Dedifferentiated amniotic fluid mesenchymal stem cell (primary cell): ENCODE measurements at regions not wholly inside any gene's neighbourhood (a gene's known extent, or its start where the extent isn't known, plus 50 kb on each side); places are given as distances from the start of the nearest gene placed in this dataset.

ENCODE experiments used
- DNase-seq: peaks from one replicate; pipeline ENCODE4 v3.0.0-alpha.2; 2016; ENCODE audit errors: extremely low spot score

DNA sequence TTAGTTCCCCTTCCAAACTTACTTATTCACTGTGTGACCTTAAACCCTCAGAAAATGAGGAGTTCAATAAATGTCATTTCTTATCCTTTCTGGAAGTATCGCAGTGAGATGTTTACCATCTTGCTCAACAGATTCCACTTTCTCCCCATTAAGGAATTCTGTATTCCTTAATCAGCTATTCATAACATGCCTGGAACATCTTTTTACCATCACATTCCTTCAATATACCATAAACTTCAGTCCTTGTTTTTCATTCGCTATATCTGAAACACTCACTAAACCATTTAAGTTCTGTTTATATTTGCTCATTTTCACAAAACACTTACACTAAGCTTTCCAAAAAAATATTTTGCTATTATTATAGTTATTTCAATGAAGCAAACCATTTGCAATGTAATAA is 1158.6 kb downstream of the CDH12 start:
- DNase-seq: no peak

DNA sequence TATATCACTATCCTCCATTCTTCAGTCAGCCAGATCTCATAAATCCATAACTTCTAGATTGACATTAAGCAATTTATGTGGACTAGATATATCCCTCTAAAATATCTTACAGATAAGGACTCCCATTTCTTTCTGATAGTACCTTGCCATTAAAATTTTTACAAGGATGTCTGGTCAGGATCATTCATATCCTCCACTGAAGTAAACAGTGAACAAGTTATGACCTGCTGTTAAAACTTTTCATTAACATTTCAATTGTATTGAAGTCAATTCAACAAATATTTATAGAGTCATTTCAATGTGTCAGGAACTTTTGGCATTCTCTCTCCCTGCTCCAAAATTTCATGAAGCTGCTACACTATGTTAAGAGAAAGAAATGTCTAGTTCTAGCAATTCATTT is 1159.6 kb downstream of the CDH12 start:
- no peak for DNase-seq

DNA sequence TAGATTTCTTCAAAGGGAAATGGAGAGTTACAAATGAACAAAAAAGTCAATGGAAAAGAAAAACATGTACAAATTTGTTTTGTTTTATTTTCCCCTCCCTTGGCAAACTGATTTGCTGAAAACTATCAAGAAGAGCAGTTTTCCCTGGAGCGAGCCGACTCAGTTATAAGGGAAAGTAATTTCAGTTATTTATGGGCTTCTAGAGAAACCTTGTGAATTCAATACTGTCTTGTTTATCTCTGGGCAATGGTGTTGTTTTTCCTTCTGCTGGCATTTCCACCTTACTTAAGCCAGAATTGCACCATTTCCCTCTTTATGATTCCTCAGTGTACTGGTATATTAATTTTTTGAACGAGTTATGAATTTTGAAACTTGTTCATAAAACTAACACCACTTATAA is 1163.6 kb downstream of the CDH12 start:
- DNase-seq: no peak

DNA sequence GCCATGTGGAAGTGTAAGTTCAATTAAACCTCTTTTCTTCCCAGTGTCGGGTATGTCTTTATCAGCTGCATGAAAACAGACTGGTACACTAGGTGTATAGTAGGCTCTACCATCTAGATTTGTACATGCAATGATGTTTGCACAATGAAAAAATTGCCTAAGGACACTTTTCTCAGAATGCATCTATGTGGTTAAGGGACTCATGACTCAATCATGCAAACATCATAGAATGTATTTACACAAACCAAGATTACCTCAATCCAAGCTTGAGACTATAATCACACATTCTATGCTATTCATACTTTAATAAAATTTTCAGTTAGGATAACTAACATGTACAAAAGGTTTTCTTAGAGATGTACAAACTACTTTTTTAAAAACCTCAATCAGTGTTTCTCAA is 1164.5 kb downstream of the CDH12 start:
- DNase-seq: peak; percentile 25

DNA sequence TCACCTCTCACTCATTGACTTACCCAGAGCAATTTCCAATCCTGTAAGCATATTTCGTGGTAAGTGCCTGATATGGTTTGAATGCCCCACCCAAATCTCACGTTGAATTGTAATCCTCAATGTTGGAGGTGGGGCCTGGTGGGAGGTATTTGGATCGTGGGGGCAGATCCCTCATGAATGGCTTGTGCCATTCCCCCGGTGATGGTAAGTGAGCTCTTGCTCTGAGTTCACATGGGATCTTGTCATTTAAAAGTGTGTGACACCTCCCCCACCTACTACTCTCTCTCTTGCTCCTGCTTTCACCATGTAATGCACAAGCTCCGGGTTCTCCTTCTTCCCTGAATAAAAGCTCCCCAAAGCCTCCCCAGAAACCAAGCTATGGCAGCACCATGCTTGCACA is 1165.5 kb downstream of the CDH12 start:
- no peak for DNase-seq

DNA sequence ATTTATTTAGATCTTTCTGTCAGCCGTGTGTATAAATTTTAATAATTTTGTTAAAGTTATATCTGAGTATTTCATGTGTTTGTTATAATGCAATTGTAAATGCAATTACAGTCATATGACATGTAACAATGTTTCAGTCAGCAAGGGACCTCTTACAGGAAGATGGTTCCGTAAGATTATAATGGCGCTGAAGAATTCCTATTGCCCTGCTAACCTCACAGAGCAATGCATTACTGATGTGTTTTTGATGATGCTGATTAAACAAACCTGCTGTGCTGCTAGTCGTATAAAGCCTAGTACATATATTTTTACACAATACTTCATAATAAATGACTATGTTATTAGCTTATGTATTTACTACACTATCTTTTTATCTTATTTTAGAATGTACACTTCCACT is 1166.4 kb downstream of the CDH12 start:
- DNase-seq: no peak

DNA sequence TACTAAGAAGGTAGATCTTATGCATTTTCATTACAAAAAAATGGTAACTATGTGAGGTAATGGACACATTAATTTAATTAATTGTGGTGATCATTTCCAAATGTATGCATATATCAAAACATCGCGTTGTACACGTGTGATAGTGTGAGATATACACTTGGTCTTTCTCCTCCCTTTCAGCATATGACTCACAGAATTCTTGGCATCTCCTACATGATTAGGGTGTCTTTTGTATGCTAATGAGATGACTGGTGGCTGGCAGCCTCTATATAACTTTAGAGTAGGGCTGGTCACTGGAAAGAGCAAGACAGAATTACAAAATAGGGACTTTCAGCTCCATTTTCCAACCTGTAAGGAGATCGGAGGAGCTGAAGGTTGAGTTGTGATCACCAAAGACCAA is 1167.6 kb downstream of the CDH12 start:
- DNase-seq: no peak

DNA sequence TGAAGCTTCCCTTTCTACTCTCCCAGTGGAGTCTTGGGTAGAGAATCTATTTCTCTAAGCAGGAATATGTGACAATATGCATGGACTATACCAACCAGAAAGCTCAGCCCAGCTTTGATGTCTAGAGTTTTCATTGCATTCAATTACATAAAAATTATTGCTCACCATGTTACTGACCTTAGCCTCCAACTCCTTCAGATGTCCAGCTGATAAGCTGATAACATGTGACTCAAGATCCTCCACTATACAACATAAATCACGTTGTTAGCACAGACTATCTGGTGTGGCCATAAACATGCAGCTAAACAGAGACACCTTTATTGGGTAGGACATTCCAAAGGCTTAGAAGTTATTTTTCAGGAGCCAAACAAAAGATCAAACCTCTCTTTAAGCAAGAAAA is 1168.2 kb downstream of the CDH12 start:
- no peak for DNase-seq

DNA sequence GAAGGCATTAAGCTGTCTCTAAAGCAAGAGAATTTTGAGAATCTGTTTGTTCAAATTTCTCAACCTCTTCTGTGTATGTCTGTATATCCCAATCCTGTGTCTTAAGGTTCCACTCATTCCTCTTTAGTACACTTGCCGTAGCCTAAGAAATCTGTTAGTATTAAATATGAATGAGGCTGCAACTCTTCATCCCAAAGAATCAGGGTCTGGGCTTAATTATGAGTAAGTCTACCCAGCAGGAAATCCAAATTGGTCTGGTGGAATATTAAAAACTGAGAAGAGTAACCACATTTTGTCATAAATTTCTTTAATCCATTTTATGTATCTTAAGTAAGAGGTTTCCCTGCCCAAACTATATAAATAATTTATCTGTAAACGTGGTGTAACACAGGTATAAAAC is 1171.2 kb downstream of the CDH12 start:
- DNase-seq: no peak

DNA sequence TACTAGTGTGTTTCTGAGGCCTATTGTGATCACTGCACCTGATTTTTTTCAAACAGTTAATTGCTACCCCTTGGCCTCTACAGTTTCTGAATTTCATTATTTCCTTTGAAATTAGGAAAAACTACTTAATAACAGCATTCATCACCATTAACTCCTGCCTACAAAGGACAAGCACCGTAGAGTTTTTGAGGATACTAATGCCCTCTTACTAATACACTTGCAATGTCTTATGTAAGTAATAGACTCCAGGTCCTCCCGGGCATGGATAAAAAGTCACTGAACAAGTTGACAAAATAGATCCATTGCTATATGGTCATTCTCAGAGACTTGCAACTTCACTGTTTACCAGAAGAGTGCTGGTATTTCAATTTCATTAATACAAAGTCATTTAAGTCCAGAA is 1172.5 kb downstream of the CDH12 start:
- DNase-seq: no peak

DNA sequence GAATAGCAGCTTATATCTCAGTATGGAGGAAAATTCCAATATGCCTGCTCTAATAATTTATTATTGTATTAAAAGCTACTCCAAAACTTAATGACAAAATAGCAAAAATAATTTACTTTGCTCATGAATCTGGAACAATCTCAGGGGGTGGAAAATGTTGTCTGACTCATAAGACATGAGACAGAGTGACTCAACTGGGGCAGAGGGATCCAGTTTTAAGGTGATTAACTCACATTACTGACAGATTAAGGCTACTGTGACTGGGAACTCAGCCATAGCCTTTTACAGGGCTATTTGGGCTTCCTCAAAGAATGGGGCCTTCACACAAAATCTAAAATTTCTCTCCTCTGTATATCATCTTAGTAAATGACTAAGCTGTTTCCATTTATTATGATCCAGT is 1172.9 kb downstream of the CDH12 start:
- peak; percentile 48 for DNase-seq

DNA sequence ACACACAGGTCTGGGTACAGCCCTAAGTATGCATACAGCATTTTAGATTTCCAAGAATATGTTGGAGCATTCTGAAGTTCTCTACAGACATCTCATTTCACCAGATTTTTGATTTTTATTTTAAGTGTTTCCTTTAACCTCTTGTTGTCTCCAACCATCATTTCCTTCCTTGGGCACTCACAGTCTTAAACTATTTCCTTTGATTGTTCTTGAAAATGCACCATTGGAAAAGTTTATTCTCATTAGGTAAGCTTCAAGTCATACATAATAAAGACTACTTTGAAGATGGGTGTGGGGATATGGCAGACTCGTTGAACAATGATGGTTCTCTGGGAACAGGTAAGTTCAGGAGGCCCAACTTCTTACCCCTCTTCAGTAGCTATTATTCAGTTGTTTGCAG is 1174.6 kb downstream of the CDH12 start:
- DNase-seq: no peak

DNA sequence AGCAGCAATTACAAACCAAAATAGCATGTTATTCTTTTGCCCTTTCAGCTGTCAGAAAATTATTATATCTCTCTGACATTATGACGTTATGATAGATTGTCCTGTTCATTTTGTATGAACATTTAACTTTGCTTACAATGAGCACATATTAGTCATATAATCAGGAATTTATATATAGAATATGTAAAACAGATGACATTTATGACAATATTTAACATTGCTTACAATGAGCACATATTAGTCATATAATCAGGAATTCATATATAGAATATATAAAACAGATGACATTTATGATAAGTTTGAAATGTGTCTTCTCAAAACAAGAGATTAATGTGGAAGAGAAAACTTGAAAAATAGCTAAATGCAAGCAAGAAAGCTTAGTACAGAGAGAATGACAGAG is 1180.2 kb downstream of the CDH12 start:
- DNase-seq: no peak

DNA sequence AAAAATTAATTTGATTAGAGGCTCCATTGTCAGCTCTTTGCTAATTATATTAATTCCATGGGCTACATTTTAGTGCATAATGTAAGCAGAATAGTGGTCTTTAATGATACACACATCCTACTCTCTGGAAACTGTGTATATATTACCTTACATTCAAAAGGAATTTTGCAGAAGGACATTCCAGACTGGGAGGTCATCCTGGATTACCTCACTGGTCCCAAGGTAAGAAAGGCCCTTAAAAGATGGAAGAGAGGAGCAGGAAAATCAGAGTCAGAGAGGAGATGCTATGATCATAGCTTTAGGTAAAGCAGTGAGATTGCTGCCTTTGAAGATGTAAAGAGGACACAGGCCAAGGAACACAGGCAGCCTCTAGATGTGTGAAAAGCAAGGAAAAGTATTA is 1180.8 kb downstream of the CDH12 start:
- no peak for DNase-seq

DNA sequence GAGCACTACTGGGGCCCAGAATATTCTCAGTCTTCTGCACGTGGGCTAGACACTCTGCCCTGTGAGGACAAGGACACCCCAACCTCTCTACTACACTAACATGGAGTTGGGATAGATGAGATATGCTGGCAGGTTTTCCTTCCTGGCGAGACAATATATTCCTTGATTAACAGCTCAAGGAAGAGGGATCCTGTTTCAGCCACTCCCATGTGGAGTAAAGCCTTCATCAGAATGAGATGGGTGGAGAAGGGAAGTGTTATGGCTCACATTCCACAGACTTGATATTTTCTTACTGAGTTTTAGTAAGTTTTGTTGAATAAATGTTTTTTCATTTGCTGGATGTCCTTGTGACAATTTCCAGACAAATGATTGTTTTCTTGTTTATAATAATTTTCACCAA is 1187.6 kb downstream of the CDH12 start:
- no peak for DNase-seq

DNA sequence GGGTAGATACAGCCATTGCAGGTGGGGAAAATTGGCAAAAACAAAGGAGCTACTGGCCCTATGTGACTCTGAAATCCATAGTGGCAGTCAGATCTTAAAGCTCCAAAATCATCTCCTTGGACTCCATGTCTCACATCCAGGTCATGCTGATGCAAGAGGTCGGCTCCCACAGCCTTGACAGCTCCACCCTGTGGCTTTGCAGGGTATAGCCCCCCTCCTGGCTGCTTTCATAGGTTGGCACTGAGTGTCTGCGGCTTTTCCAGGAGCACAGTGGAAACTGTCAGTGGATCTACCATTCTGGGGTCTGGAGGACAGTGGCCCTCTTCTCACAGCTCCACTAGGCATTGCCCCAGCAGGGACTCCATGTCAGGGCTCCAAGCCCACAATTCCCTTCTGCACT is 1190.1 kb downstream of the CDH12 start:
- DNase-seq: no peak

DNA sequence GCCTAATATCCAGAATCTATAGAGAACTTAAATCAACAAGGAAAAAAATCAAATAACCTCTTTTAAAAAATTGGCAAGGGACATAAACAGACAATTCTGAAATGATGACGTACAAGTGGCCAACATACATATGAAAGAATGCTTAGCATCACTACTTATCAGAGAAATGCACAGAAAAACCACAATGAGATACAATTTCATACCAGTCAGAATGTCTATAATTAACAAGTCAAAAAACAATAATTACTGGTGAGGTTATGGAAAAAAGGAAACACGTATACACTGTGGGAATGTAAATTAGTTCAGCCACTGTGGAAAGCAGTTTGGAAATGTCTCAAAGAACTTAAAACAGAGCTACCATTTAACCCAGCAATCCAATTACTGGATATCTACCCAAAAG is 1192.0 kb downstream of the CDH12 start:
- no peak for DNase-seq

DNA sequence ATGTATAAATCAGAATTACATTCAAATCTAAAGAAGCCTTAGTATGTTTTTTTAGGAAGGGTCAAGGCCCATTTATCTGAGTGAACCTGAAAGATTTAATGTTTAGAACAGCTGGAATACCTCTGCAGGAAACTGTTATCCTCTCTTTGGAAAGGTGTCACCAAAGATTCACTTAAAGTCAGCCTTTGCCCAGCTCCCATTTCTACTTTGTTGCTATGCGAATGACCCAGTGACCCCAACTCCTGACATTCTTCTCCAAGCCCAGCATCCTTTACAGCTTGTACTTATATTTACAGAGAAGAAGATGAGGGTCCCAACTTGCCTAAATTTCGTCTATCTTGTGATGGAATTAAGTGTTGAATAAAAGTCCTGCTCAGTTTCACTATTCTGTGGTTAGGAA is 1198.6 kb downstream of the CDH12 start:
- DNase-seq: no peak

DNA sequence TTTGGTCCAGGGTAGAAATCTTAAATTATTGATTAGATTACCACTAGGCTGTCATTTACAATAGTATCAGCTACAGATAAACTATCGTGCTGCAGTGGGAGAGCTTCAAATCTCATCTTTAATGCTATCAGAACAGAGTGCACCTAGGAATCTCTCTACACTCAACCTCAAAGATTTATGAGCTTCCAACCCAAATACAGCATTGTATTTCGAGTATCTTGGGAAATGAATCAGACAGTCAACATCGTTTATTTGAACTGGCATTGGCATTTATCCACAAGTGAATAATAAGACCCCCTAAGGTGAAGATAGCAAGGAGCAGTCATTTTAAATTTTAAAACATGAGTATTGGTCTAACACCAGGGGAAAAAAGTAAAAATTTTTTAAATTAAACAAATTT is 1203.2 kb downstream of the CDH12 start:
- no peak for DNase-seq

DNA sequence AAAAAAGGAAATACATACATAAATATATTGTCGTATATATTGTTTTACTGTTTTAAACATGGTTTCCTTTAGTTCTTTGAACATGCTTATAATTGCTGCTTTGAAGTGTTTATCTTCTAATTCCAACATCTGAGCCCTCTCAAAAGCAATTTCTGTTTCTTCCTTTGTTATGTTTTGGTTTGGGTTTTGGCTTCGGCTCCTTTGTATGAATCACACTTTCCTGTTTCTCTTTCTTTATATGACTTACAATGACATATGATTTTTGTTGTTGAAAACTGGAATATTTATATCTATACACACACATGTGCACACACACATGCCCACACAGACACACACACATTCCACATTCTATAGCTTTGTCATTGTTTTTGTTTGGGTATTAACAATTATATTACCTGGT is 1206.7 kb downstream of the CDH12 start:
- DNase-seq: no peak

DNA sequence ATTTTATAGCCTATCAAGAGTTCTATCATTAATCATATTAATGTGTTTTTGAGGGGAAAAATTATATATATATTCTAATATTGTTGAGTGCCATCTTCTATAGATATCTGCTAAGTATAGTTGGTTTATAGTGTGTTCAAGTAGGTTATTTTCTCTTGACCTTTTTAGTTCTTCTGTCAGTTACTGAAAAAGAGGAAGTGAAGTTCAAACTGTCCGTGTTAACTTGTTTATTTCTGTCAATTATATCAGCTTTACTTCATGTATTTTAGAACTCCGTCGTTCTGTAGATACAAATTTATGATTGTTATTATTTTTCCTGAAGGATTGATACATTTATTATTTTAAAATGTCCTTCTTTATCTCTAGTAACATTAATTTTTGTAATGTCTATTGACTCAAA is 1209.1 kb downstream of the CDH12 start:
- DNase-seq: no peak

DNA sequence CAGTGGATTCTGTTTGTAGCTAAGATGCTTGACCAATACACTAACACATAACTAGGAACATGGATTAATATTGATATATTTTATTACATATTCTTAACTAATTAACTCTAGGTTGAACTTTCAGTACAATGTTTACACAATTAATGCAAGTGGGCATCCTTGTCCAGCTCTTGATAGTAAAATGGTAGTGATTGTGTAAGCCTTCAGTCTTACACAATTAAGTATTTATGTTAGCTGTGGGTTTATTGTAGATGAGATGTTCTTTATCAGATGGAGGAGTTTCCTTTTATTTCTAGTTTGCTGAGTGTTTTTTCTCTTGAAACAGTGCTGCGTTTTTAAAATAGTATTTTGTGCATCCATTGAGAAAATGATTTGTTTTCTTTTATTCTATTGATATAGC is 1210.8 kb downstream of the CDH12 start:
- DNase-seq: no peak

DNA sequence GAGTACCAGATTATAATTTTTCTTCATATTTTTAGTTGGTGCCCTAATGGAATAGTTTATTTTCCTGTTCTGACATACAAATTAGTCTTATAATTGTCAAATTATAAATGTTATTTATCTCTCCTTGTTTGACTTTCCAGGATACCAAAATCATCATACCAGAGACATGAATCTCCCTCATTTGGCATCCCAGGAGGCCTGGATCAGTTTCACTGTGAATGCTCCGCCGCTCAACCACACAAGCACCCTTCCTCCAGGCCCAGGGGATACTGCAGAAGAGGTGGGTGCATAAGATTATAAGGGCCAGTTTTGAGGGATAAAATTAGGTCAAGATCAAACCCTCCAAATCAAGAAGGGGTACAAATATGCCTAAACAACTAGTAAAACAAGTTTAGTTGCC is 1229.3 kb downstream of the CDH12 start:
- no peak for DNase-seq

DNA sequence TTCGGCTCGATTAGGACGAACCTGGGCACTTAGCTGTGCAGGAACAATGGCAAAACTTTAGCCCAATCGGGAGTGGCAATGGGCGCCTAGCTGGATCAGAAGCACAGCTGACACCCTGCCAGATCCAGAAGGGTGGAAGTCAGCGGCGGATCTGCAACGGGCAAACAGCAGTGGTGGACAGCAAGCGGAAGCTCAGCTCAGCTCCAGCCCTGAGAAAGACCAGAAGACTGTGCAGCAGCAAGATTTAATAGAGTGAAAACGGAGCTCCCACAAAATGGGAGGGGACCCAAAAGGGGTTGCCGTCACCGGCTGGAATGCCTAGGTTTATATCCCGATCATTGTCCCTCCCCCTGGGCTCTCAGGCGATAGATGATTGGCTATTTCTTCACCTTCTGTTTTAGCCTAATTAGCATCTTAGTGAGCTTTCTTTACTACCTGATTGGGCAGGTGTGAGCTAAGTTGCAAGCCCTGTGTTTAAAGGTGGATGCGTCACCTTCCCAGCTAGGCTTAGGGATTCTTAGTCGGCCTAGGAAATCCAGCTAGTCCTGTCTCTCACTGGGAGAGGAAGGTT is 1237.9 kb downstream of the CDH12 start:
- no peak for DNase-seq

DNA sequence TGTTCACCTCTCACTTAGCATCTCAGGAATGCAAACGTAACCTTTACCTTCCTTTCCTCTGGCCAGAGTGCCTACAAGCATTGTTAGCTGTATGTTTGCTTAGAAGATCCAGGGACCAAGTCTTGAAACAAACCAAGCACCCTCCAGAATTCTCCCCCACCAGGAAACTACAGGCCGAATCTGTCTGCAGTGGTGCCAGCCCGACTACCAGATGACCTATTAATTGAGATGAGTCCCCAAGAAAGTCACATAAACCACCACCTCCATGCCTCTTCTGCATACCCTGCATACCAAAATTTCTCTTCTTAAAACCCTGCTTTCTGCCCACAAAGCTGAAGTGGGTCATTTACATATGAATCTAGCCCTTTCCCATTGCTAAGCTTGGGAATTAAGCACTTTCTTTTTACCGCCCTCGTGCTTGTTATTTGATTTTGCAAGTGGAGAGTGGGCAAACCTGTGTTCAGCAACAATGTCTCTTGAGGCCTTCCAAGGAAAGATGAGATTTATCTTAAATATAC is 1239.1 kb downstream of the CDH12 start:
- DNase-seq: no peak
